Cardiac muscle cell (in vitro differentiated cells and primary cell): ENCODE measurements at regions not wholly inside any gene's neighbourhood (a gene's known extent, or its start where the extent isn't known, plus 50 kb on each side); places are given as distances from the start of the nearest gene placed in this dataset.

Experiments
- DNase-seq, 2 donors: peaks; one replicate each; pipeline versions ENCODE4 v3.0.0 to v3.0.0-alpha.2; 2010 to 2017; ENCODE audit warnings: low read depth in 1 of 2, low spot score in 1 of 2
- H3K27ac ChIP-seq: fragments of 200-600 bp; sonication (generic); 2 replicates; pipeline ENCODE4 v1.5.1; 2016
- H3K27me3 ChIP-seq: fragments of 200-600 bp; sonication (generic); 2 replicates; pipeline ENCODE4 v1.6.0; 2016; ENCODE audit warnings: control low read depth
- H3K36me3 ChIP-seq: fragments of 200-600 bp; sonication (generic); 2 replicates; pipeline ENCODE4 v1.5.1; 2016; ENCODE audit warnings: control low read depth
- H3K4me1 ChIP-seq: fragments of 200-600 bp; sonication (generic); 2 replicates; pipeline ENCODE4 v1.8.1; 2017; ENCODE audit warnings: low read depth, mild to moderate bottlenecking, mixed run types
- H3K4me3 ChIP-seq: fragments of 200-600 bp; sonication (generic); 2 replicates; pipeline ENCODE4 v1.5.1; 2016; ENCODE audit warnings: mild to moderate bottlenecking
- H3K9me3 ChIP-seq: fragments of 200-600 bp; sonication (generic); 2 replicates; pipeline ENCODE4 v1.5.1; 2017; ENCODE audit warnings: low read depth, mild to moderate bottlenecking, control low read depth
- TF ChIP-seq, protein P1 (sequence below): IDR thresholded peaks from 2 replicates; pipeline ENCODE4 v1.5.1; 2012; ENCODE audit warnings: low read depth, mild to moderate bottlenecking, low read length

DNA sequence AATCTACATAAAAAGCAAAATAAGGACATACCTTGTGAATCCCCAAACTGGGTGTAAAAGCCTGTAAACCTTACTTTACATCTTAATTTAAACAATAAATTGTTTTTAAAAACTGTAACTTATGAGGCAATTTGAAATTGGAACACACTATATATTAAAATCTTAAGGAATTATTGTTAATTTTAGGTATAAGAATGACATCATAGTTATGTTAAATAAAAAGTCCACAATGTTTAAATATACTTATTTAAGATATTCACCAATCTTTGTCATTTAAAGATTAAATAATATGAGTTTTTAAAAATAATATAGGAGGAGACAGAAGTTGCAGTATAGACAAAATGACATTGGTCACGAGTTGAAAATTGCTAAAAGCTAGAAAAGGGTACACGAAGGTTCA is 621.9 kb upstream of the POU3F2 start:
- Histone ChIP-seq H3K27me3 (no peaks in the 10 kb centered on the region), H3K4me3 (no peak overlapping the region), H3K27ac (no peak overlapping the region), H3K36me3 (no peaks in the 10 kb centered on the region), H3K4me1 (peaks cover 6% of the 10 kb centered on the region), H3K9me3 (no peaks in the 10 kb centered on the region)
- TF ChIP-seq, protein P1, sequence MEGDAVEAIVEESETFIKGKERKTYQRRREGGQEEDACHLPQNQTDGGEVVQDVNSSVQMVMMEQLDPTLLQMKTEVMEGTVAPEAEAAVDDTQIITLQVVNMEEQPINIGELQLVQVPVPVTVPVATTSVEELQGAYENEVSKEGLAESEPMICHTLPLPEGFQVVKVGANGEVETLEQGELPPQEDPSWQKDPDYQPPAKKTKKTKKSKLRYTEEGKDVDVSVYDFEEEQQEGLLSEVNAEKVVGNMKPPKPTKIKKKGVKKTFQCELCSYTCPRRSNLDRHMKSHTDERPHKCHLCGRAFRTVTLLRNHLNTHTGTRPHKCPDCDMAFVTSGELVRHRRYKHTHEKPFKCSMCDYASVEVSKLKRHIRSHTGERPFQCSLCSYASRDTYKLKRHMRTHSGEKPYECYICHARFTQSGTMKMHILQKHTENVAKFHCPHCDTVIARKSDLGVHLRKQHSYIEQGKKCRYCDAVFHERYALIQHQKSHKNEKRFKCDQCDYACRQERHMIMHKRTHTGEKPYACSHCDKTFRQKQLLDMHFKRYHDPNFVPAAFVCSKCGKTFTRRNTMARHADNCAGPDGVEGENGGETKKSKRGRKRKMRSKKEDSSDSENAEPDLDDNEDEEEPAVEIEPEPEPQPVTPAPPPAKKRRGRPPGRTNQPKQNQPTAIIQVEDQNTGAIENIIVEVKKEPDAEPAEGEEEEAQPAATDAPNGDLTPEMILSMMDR = no peak
- DNase-seq = no peak

DNA sequence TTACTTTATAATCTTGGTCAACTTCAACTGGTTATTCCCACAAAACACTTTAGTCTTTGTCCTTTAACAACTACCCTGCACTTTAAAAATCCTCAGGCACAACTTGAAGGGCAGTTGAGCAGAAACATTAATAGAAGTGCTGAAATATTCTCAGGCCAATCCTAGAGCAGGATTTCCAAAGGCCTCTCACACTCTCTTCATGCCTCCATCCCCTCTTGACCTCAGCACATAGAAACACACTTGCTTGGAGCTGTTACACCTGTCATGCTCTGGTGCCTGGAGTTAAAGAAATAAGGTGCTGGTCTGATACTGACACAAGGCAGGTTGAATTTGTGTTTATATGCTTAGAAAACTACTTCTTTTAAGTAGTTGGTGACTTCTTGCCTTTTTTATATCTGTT is 618.8 kb upstream of the POU3F2 start:
- Histone ChIP-seq H3K36me3 (no peaks in the 10 kb centered on the region), H3K27ac (peak overlapping the region; percentile 21), H3K4me3 (no peak overlapping the region), H3K27me3 (no peaks in the 10 kb centered on the region), H3K4me1 (peaks cover 6% of the 10 kb centered on the region), H3K9me3 (no peaks in the 10 kb centered on the region)
- TF ChIP-seq, protein P1 = no peak
- peak in 1 of 2 donors; percentile 79 for DNase-seq

DNA sequence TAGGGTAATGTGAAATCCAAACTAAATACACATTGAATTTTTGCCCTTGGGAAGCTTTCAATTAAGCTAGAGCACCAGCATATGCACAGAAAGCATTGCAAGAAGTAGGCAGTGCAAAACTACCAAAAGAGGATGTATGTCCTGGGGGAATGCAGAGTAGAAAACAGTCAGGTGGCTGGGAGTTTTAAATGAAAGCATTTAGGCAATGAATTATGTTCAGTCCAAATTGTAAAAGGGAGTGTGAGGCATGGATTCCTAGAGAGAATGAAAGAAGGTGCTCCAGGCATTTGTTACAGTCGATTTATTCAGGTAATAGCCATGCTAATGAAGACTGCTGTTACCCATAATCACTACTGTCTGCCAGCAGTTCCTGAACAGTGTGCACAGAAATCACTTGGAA is 604.1 kb upstream of the POU3F2 start:
- Histone ChIP-seq H3K27me3 (no peaks in the 10 kb centered on the region), H3K36me3 (no peaks in the 10 kb centered on the region), H3K4me3 (no peak overlapping the region), H3K27ac (no peak overlapping the region), H3K4me1 (no peaks in the 10 kb centered on the region), H3K9me3 (no peaks in the 10 kb centered on the region)
- TF ChIP-seq, protein P1 = no peak
- DNase-seq = no peak

DNA sequence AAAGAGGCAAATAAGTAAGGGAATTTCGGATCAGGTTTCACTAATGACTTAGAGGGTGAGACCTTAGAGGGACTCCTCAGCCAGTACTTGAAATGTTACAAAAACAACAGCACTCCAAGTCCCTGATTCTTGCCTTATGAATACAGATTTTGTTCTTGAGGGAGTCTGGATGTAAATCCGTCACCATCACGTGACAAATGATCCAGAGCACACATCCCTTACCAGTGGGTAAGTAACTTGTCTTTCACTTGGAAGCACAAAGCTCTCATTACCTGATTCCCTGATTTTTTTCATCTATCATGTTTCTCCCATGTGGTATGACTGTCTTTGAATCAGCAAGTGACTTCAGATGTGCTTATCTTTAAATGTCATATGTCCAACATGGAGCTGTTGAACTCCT is 595.3 kb upstream of the POU3F2 start:
- TF ChIP-seq, protein P1 = no peak
- H3K36me3 ChIP-seq = no peaks in the 10 kb centered on the region
- H3K27ac ChIP-seq = no peak overlapping the region
- H3K27me3 ChIP-seq = no peaks in the 10 kb centered on the region
- H3K4me1 ChIP-seq = no peaks in the 10 kb centered on the region
- no peak for DNase-seq
- H3K9me3 ChIP-seq = no peaks in the 10 kb centered on the region
- no peak overlapping the region for H3K4me3 ChIP-seq

DNA sequence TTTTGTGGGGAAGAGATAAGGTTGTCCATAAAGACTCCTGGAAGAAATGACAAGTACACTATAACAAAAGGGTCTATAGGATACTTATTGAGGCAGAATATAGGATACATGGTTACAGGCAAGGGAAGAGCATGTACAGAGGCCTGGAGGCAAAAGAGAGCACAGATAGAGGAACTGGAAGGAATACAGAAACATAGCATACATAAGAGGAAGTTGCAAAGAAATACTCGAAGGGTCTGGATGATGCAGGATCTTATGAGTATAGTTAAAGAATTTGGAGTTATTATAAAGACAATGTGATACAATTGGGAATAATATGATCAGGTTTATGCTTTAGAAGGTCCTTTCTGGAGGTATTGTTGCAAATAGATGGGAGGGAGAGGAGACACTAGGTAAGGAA is 592.7 kb upstream of the POU3F2 start:
- TF ChIP-seq, protein P1 = no peak
- no peaks in the 10 kb centered on the region for H3K36me3 ChIP-seq

DNA sequence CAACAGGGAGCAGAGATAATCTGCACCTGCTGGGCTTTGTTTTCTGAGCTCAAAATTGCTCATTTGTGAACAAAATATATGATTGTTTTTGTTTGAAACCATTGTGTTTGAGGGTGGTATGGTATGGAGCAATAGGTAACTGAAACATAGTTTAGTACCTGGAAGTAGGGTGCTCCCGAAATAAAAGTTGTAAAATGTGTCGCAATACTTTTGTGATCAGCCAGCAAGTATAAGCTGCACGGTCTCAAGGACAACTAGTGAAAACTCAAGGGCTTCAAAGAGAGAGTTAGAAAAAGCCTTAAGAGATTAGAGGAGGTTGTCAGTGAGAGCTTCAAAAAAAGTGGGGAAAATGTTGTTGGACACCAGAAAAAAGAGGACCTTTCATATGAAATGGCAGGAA is 579.8 kb upstream of the POU3F2 start:
- no peak for DNase-seq
- TF ChIP-seq, protein P1 = no peak

More for the DNA sequence above, 592.7 kb upstream of the POU3F2 start:
- no peaks in the 10 kb centered on the region for H3K27me3 ChIP-seq
- no peaks in the 10 kb centered on the region for H3K9me3 ChIP-seq
- H3K27ac ChIP-seq = no peak overlapping the region
- no peaks in the 10 kb centered on the region for H3K4me1 ChIP-seq
- no peak overlapping the region for H3K4me3 ChIP-seq
- DNase-seq = no peak

More for the DNA sequence above, 579.8 kb upstream of the POU3F2 start:
- Histone ChIP-seq H3K4me1 (no peaks in the 10 kb centered on the region), H3K27me3 (no peaks in the 10 kb centered on the region), H3K36me3 (no peaks in the 10 kb centered on the region), H3K9me3 (no peaks in the 10 kb centered on the region), H3K27ac (no peak overlapping the region), H3K4me3 (no peak overlapping the region)
